Activated naive CD4-positive, alpha-beta T cell treated with anti-CD3 and anti-CD28 coated beads, Interleukin-2, amount 50 U/mL, for 24 hours (primary cell): ENCODE measurements at regions not wholly inside any gene's neighbourhood (a gene's known extent, or its start where the extent isn't known, plus 50 kb on each side); places are given as distances from the start of the nearest gene placed in this dataset.
"Not testable (repeated sequence)": the region's sequence is repeated elsewhere in the genome, so short reads cannot be mapped to it uniquely, and the experiment has no call there.

ENCODE experiments used
- H3K27ac Mint-ChIP-seq: one replicate; pipeline ENCODE4 v1.8.0; 2021; ENCODE audit warnings: mild to moderate bottlenecking, mixed read lengths
- H3K27me3 Mint-ChIP-seq: one replicate; pipeline ENCODE4 v1.8.0; 2021; ENCODE audit warnings: mixed read lengths
- H3K36me3 Mint-ChIP-seq: one replicate; pipeline ENCODE4 v1.8.0; 2021; ENCODE audit warnings: mixed read lengths
- H3K4me1 Mint-ChIP-seq: one replicate; pipeline ENCODE4 v1.8.0; 2021; ENCODE audit warnings: mixed read lengths
- H3K4me3 Mint-ChIP-seq: one replicate; pipeline ENCODE4 v1.8.0; 2021; ENCODE audit warnings: mild to moderate bottlenecking, mixed read lengths
- H3K9me3 Mint-ChIP-seq: one replicate; pipeline ENCODE4 v1.8.0; 2021; ENCODE audit warnings: mixed read lengths

DNA sequence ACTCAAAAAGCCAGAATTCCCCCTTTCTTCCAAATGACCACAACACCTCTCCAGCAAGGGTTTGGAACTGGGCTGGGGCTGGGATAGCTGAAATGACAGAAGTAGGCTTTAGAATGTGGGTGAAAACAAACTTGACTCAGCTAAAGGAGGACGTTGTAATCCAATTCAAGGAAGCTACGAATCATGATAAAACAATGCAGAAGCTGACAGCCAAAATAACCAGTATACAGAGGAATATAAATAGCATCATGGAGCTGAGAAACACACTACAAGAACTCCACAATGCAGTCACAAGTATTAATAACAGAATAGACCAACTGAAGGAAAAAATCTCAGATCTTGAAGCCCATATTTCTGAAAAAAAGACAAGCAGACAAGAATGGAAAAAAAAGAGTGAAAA, 95.8 kb upstream of the TET2 start:
- Mint-ChIP-seq H3K4me3 (no peak overlapping the region), H3K4me1 (no peaks in the 10 kb centered on the region), H3K27ac (no peak overlapping the region), H3K27me3 (no peaks in the 10 kb centered on the region), H3K9me3 (peaks cover 8% of the 10 kb centered on the region), H3K36me3 (no peaks in the 10 kb centered on the region)

DNA sequence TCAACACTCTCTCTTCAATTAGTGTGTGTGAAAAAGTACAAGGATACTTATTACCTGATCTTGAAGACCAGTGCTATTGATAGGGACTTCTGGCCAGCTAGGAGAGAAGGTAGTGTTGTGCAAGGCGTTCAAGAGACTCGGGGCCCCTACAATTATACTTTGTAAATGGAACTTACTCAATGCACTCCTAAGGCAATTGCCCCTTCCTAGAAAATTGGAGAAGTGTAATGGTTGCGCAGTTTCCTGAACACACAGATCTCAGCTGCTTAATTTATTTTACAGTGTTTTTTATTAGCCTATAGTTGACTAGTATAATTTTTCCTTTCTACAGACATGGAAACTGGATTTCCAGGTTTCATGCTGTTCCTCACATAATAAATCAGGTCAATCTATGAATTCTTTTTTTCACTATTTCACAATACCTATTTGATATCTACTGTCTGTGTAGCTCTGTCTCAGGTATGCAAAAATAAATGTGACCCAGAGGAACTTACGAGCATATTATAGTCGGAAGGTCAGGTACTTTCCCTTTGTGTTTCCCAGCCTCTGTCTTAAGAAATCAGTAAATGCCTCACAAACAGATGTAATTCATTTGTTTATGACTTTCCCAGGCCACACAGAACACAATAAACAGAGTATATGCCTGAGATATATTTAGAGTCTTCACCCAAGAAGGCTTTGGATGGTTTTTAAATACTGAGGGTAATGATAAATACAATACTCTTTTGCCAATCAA, 89.1 kb upstream of the TET2 start:
- peaks cover 4% of the 10 kb centered on the region for H3K9me3 Mint-ChIP-seq
- peaks cover 41% of the 10 kb centered on the region for H3K4me1 Mint-ChIP-seq
- no peaks in the 10 kb centered on the region for H3K36me3 Mint-ChIP-seq
- no peaks in the 10 kb centered on the region for H3K27me3 Mint-ChIP-seq
- no peak overlapping the region for H3K4me3 Mint-ChIP-seq
- peak overlapping the region; percentile 56 for H3K27ac Mint-ChIP-seq

- Mint-ChIP-seq H3K4me1 (peaks cover 41% of the 10 kb centered on the region), H3K27ac (peak overlapping the region; percentile 56), H3K36me3 (no peaks in the 10 kb centered on the region), H3K4me3 (no peak overlapping the region), H3K9me3 (no peaks in the 10 kb centered on the region), H3K27me3 (no peaks in the 10 kb centered on the region)
Observed at GRCh38 chr4:105058177-105058812, 88.4 kb upstream of the TET2 start.

GRCh38 chr4:105059337-105059736, 87.3 kb upstream of the TET2 start:
- no peak overlapping the region for H3K4me3 Mint-ChIP-seq
- no peaks in the 10 kb centered on the region for H3K36me3 Mint-ChIP-seq
- H3K4me1 Mint-ChIP-seq: peaks cover 41% of the 10 kb centered on the region
- no peaks in the 10 kb centered on the region for H3K27me3 Mint-ChIP-seq
- no peaks in the 10 kb centered on the region for H3K9me3 Mint-ChIP-seq
- peak overlapping the region; percentile 76 for H3K27ac Mint-ChIP-seq

GRCh38 chr4:105060628-105061027, 86.0 kb upstream of the TET2 start:
- Mint-ChIP-seq H3K4me1 (peaks cover 41% of the 10 kb centered on the region), H3K4me3 (no peak overlapping the region), H3K27me3 (no peaks in the 10 kb centered on the region), H3K27ac (peak overlapping the region; percentile 81), H3K36me3 (no peaks in the 10 kb centered on the region), H3K9me3 (no peaks in the 10 kb centered on the region)

DNA sequence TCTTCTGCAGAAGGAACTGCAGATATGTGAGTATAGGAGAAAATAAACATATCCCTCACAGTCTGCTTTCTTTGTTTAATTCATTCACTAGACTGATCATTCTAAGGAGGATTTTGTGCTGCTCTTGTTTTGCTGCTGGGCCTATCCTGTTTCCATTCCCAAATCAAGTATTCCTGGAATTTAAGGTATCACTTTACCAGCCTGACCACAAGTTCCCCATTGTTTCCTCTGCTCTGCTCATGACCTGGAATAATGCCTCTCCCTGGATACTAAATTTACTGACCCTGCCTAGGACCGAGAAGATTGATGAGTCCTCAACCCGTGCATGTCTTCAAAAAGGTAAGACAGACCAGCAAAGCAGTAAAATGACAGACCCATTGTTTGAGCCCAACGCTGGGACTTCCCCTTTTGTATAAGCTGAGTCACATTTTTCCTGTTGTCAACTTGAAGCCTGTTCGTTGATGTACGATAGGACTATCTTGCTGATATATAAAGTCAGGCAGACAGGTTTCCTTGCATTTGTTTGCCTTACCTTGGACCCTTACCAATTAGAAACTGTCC, 85.5 kb upstream of the TET2 start:
- H3K4me3 Mint-ChIP-seq: peak overlapping the region; percentile 42
- no peaks in the 10 kb centered on the region for H3K27me3 Mint-ChIP-seq
- H3K27ac Mint-ChIP-seq: peak overlapping the region; percentile 77
- H3K9me3 Mint-ChIP-seq: no peaks in the 10 kb centered on the region
- peaks cover 41% of the 10 kb centered on the region for H3K4me1 Mint-ChIP-seq
- no peaks in the 10 kb centered on the region for H3K36me3 Mint-ChIP-seq

DNA sequence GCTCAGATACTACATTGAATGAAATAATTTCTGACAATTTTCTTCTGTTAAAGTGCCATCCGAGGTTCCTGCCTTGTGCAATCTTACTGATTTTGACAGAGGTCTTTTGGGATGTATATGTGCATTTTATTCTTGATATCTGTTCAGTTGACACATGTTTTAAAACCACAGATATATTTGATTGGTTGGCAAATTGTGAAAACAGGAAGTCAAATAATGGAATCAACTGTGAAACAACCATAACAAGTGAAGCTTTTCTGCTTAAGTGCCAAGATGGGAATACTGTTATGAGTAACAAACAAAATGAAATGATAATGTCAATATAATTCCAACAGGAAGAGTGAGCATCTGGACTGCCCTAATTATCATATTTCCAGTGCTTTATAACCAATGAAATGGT, 84.9 kb upstream of the TET2 start:
- Mint-ChIP-seq H3K4me1 (peaks cover 41% of the 10 kb centered on the region), H3K4me3 (peak overlapping the region; percentile 42), H3K27me3 (no peaks in the 10 kb centered on the region), H3K27ac (peak overlapping the region; percentile 77), H3K9me3 (no peaks in the 10 kb centered on the region), H3K36me3 (no peaks in the 10 kb centered on the region)

- H3K27me3 Mint-ChIP-seq: no peaks in the 10 kb centered on the region
- peaks cover 6% of the 10 kb centered on the region for H3K4me1 Mint-ChIP-seq
- H3K9me3 Mint-ChIP-seq: no peaks in the 10 kb centered on the region
- H3K4me3 Mint-ChIP-seq: no peak overlapping the region
- H3K27ac Mint-ChIP-seq: no peak overlapping the region
- H3K36me3 Mint-ChIP-seq: no peaks in the 10 kb centered on the region
Observed at GRCh38 chr4:105066401-105066800, 80.3 kb upstream of the TET2 start.

DNA sequence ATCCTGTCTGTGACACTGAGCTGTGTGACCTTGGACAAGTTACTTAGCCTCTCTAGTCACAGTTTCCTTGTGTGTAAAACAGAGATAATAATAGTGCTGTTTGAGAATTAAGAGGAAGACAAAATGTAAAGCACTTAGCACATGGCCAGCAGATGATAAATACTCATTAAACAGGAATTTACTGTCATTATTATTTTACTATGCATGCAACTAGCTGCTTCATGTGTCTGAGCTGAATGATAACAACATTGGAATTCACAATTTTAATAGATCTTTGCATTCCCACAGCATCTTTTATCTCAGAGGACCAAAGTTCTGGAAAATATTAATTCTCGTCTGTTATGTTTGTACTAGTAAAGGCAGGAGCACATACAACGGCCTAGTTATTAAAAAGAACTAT, 79.2 kb upstream of the TET2 start:
- H3K27me3 Mint-ChIP-seq: no peaks in the 10 kb centered on the region
- no peaks in the 10 kb centered on the region for H3K9me3 Mint-ChIP-seq
- no peaks in the 10 kb centered on the region for H3K4me1 Mint-ChIP-seq
- no peaks in the 10 kb centered on the region for H3K36me3 Mint-ChIP-seq
- no peak overlapping the region for H3K4me3 Mint-ChIP-seq
- no peak overlapping the region for H3K27ac Mint-ChIP-seq

GRCh38 chr4:105067946-105068345, 78.7 kb upstream of the TET2 start:
- H3K4me3 Mint-ChIP-seq: no peak overlapping the region
- H3K4me1 Mint-ChIP-seq: no peaks in the 10 kb centered on the region
- no peaks in the 10 kb centered on the region for H3K36me3 Mint-ChIP-seq
- no peaks in the 10 kb centered on the region for H3K9me3 Mint-ChIP-seq
- H3K27me3 Mint-ChIP-seq: no peaks in the 10 kb centered on the region
- H3K27ac Mint-ChIP-seq: no peak overlapping the region

DNA sequence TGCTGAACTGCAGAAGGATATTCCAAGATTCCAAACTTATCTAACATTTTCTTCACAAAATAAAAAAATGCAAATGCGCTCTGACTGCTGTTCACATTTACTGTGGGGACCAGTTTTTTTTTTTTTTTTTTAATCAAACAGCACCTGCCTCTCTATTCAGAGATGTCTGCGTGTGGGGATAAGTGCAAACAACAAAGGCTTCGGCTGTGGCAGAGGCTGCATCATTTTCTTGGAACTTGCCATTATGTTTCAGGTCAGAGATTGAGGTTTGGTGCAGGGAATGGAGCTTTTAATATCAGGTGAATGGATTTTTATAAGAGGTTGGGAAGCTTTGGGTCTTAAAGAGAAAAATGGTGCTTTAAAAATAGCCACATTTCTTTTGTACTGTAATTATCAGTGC, 78.2 kb upstream of the TET2 start:
- Mint-ChIP-seq H3K4me3 (no peak overlapping the region), H3K27me3 (no peaks in the 10 kb centered on the region), H3K36me3 (no peaks in the 10 kb centered on the region), H3K4me1 (no peaks in the 10 kb centered on the region), H3K9me3 (no peaks in the 10 kb centered on the region), H3K27ac (no peak overlapping the region)

GRCh38 chr4:105072095-105072494, 74.6 kb upstream of the TET2 start:
- H3K4me3 Mint-ChIP-seq, H3K9me3 Mint-ChIP-seq, H3K27ac Mint-ChIP-seq, H3K27me3 Mint-ChIP-seq, H3K36me3 Mint-ChIP-seq, H3K4me1 Mint-ChIP-seq: not testable (repeated sequence)

DNA sequence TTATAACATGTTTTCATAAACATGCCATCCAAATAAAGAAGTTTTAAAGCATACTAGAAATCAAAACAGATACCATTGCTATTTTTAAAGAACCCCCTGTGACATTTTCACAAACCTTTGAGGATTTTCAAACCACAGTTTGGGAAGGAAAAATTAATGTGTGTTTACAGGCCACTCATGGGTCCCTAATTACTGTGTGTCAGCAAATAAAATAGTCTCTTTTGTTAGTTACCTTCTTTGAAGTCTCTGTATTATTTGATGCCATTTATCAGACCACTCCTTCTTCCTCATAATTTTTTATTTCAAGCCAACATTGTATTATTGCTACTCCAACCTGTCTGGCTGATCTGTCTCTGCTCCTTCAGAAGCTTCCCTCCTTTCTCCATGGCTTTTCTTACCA, 72.6 kb upstream of the TET2 start:
- Mint-ChIP-seq H3K9me3 (no peaks in the 10 kb centered on the region), H3K4me3 (no peak overlapping the region), H3K4me1 (no peaks in the 10 kb centered on the region), H3K27me3 (no peaks in the 10 kb centered on the region), H3K27ac (no peak overlapping the region), H3K36me3 (no peaks in the 10 kb centered on the region)

DNA sequence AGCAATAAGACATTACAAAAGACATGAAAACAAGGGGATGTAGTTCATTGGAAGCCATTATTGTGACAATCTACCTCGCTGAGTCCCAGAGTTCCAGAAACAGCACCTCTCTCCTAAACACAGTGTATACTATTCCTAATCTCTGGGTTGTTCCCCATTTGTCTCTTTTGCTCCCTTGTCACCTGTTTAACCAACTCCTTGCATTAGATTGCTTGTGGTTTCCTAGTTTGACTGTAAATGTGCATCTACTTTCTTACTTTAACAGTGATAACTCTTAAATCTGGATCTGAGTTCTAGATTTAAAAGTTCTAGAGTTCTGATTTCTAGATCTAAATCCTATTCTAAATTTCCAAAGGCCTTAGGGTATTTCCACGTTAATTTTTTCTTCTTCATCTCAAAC, 71.6 kb upstream of the TET2 start:
- Mint-ChIP-seq H3K4me3 (no peak overlapping the region), H3K27ac (no peak overlapping the region), H3K9me3 (no peaks in the 10 kb centered on the region), H3K27me3 (no peaks in the 10 kb centered on the region), H3K4me1 (no peaks in the 10 kb centered on the region), H3K36me3 (no peaks in the 10 kb centered on the region)

DNA sequence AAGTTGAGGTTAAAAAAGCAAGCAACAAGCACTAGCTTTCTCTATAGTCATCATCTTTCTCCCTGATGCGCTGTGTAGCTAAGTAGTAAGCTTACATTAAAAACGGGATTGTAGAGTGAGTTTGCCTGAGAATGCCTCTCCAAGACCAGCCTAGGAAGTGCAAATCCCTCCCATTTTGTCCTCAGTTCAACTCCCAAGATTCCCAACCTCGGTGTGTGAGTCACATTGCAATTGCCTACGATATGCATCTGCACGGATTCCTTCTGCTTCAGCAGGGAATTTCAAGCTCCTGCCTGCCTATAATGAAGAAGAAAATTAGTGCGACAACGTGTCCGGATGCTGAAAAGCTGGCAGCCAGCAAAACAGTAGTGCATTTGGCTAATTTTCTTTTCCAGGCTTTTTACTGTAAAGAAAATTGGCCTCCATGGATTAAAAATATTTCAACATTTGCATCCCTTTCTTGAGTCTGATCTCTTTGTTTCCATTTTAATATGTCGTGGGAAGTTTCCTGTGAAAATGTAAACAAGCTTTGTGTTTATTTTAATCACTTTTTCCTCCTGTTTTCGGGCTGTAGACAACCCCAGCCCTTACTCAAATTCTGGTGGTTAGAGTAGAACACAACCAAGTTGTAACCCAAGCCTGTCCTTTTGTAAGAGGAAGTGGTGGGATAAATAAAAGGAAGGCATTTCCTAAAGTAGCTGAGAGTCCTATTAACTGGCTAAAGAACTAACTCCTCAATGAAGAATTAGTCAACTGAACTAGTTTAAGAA, 58.4 kb upstream of the TET2 start:
- H3K36me3 Mint-ChIP-seq: no peaks in the 10 kb centered on the region
- peaks cover 10% of the 10 kb centered on the region for H3K27me3 Mint-ChIP-seq
- H3K27ac Mint-ChIP-seq: no peak overlapping the region
- peaks cover 28% of the 10 kb centered on the region for H3K9me3 Mint-ChIP-seq
- no peak overlapping the region for H3K4me3 Mint-ChIP-seq
- no peaks in the 10 kb centered on the region for H3K4me1 Mint-ChIP-seq

- no peaks in the 10 kb centered on the region for H3K4me1 Mint-ChIP-seq
- H3K36me3 Mint-ChIP-seq: peaks cover 5% of the 10 kb centered on the region
- peaks cover 5% of the 10 kb centered on the region for H3K27me3 Mint-ChIP-seq
- no peak overlapping the region for H3K4me3 Mint-ChIP-seq
- H3K9me3 Mint-ChIP-seq: peaks cover 35% of the 10 kb centered on the region
- H3K27ac Mint-ChIP-seq: no peak overlapping the region
Observed at GRCh38 chr4:105092356-105092755, 54.3 kb upstream of the TET2 start.
